Endothelial cell of umbilical vein (primary cell): ENCODE measurements at regions not wholly inside any gene's neighbourhood (a gene's known extent, or its start where the extent isn't known, plus 50 kb on each side); places are given as distances from the start of the nearest gene placed in this dataset.

Source experiments
- BruUV-seq: library from RNA; stranded (reverse); fragments of 400-500 nt; replicated peaks from 2 replicates; lab custom pipeline; 2021; lab: Mats Ljungman, UMichigan
- CTCF ChIA-PET: fragments of 300-600, 350-600 bp; sonication (Branson Sonifier 250); formaldehyde crosslinking; loops from one replicate; lab custom pipeline; 2021; ENCODE audit warnings: antibody characterized with exemption, inconsistent platforms; lab: Charles Lee
- POLR2A ChIA-PET: fragments of 300-600, 350-600 bp; sonication (Branson Sonifier 250); formaldehyde crosslinking; loops from one replicate; lab custom pipeline; 2021; ENCODE audit warnings: antibody characterized with exemption, inconsistent platforms; lab: Charles Lee
- DNase-seq: peaks from one replicate; pipeline ENCODE4 v3.0.0-alpha.2; 2011; ENCODE audit warnings: low read depth, low spot score
- FAIRE-seq: peaks from 2 replicates; lab custom pipeline; 2011; peaks lifted over from hg19 to GRCh38; lab: Jason Lieb, UNC
- H2AFZ ChIP-seq: 2 replicates; pipeline ENCODE4 v1.6.0; 2012; ENCODE audit warnings: low read depth, low read length, control low read depth, inconsistent platforms
- H3K27ac ChIP-seq: 2 replicates; pipeline ENCODE4 v1.5.1; 2011; ENCODE audit warnings: low read depth, mild to moderate bottlenecking, control low read depth, low read length, moderate library complexity; ENCODE audit not compliant: insufficient read depth
- H3K27me3 ChIP-seq, 2 experiments: 2 replicates each; pipeline versions ENCODE4 v1.6.0 to v1.6.1; 2011; ENCODE audit warnings: low read length in 2 of 2, mixed read lengths in 1 of 2; ENCODE audit not compliant: control insufficient read depth in 2 of 2, insufficient read depth in 2 of 2
- H3K36me3 ChIP-seq, 2 experiments: 2 replicates in 1 of 2; 3 replicates in 1 of 2; pipeline ENCODE4 v1.5.1; 2011; ENCODE audit warnings: low read length in 2 of 2, mild to moderate bottlenecking in 1 of 2, moderate library complexity in 1 of 2; ENCODE audit not compliant: control insufficient read depth in 2 of 2, insufficient read depth in 2 of 2; ENCODE audit errors: extremely low read depth in 1 of 2
- H3K4me1 ChIP-seq: 3 replicates; pipeline ENCODE4 v1.5.1; 2011; ENCODE audit warnings: mild to moderate bottlenecking, low read length; ENCODE audit not compliant: control insufficient read depth, insufficient read depth; ENCODE audit errors: extremely low read depth
- H3K4me2 ChIP-seq: 2 replicates; pipeline ENCODE4 v1.6.1; 2011; ENCODE audit warnings: low read length, control low read depth, mixed read lengths; ENCODE audit not compliant: insufficient read depth
- H3K4me3 ChIP-seq, 3 experiments: fragments of 200-600 bp in 1 of 3; sonication (generic), shearing (Covaris generic) in 1 of 3; replicated peaks in 1 of 3; 2 replicates each; pipeline ENCODE4 v1.5.1; 2011 to 2016; ENCODE audit warnings: control low read depth in 3 of 3, low read length in 3 of 3, mild to moderate bottlenecking in 2 of 3, inconsistent platforms in 1 of 3, low read depth in 1 of 3, moderate library complexity in 1 of 3; ENCODE audit not compliant: insufficient read depth in 1 of 3
- H3K79me2 ChIP-seq: 2 replicates; pipeline ENCODE4 v1.6.0; 2012; ENCODE audit warnings: low read length, inconsistent platforms; ENCODE audit not compliant: control insufficient read depth, insufficient read depth
- H3K9ac ChIP-seq: replicated peaks from 2 replicates; pipeline ENCODE3; 2011; ENCODE audit warnings: low read length, control low read depth; ENCODE audit not compliant: insufficient read depth; ENCODE audit errors: extremely low read depth
- H3K9me1 ChIP-seq: replicated peaks from 3 replicates; pipeline ENCODE4 v1.6.0; 2011; ENCODE audit warnings: mild to moderate bottlenecking, low read length; ENCODE audit not compliant: control insufficient read depth, insufficient read depth; ENCODE audit errors: extremely low read depth
- H3K9me3 ChIP-seq: replicated peaks from 2 replicates; pipeline ENCODE4 v1.5.1; 2012; ENCODE audit warnings: low read length, inconsistent platforms; ENCODE audit not compliant: control insufficient read depth, insufficient read depth
- H4K20me1 ChIP-seq: replicated peaks from 2 replicates; pipeline ENCODE3; 2011; ENCODE audit warnings: mild to moderate bottlenecking, low read length; ENCODE audit not compliant: control insufficient read depth, insufficient read depth; ENCODE audit errors: extremely low read depth
- EZH2 ChIP-seq: IDR thresholded peaks from 2 replicates; pipeline ENCODE4 v1.6.1; 2012; ENCODE audit warnings: borderline replicate concordance, low read depth, mild to moderate bottlenecking, moderate library complexity, low read length, inconsistent platforms; ENCODE audit not compliant: severe bottlenecking
- FOS ChIP-seq: IDR thresholded peaks from 2 replicates; pipeline ENCODE4 v1.6.1; 2011; ENCODE audit warnings: mild to moderate bottlenecking, low read length, moderate library complexity, borderline replicate concordance; ENCODE audit not compliant: insufficient read depth
- GATA2 ChIP-seq: IDR thresholded peaks from 2 replicates; pipeline ENCODE4 v1.7.0; 2011; ENCODE audit warnings: low read depth, mild to moderate bottlenecking, moderate library complexity, mixed read lengths, low read length; ENCODE audit not compliant: insufficient read length, insufficient read depth
- JUN ChIP-seq: IDR thresholded peaks from 2 replicates; pipeline ENCODE4 v1.6.1; 2011; ENCODE audit warnings: borderline replicate concordance, low read depth; ENCODE audit not compliant: insufficient read length, insufficient read depth
- MYC ChIP-seq: IDR thresholded peaks from one replicate; pipeline ENCODE4 v1.6.1; 2011; ENCODE audit warnings: mild to moderate bottlenecking, low read depth, low read length
- POLR2A ChIP-seq: IDR thresholded peaks from 2 replicates; pipeline ENCODE4 v1.6.1; 2012; ENCODE audit warnings: low read depth, mild to moderate bottlenecking, control low read depth, low read length
- POLR2AphosphoS5 ChIP-seq: IDR thresholded peaks from 2 replicates; pipeline ENCODE4 v1.6.1; 2012; ENCODE audit warnings: low read depth, mild to moderate bottlenecking, control low read depth, low read length, moderate library complexity; ENCODE audit not compliant: insufficient read depth
- dilution Hi-C: fragments of 300-500 bp; cut with MboI; formaldehyde crosslinking; loops from one replicate; pipeline ENCODE4 v1.15.0; 2019; ENCODE audit warnings: low sequenced_read_pairs; ENCODE audit not compliant: extremely low pct_ligation_motif_present
- intact Hi-C: fragments of 100-400 bp; cut with micrococcal nuclease; formaldehyde crosslinking; loops from one replicate; pipeline ENCODE4 v1.10.0; 2022
- TF ChIP-seq, protein P1 (sequence below): IDR thresholded peaks from 2 replicates; pipeline ENCODE4 v1.6.1; 2011; ENCODE audit not compliant: insufficient read depth, insufficient read length
- TF ChIP-seq, protein P2 (sequence below), 2 donors: IDR thresholded peaks; 1 replicate in 1 of 2; 2 replicates in 1 of 2; pipeline ENCODE4 v1.5.1; 2011; ENCODE audit warnings: low read length in 2 of 2, mild to moderate bottlenecking in 2 of 2, moderate library complexity in 2 of 2, control low read depth in 1 of 2, inconsistent platforms in 1 of 2, low read depth in 1 of 2; ENCODE audit not compliant: insufficient read depth in 1 of 2; ENCODE audit errors: extremely low read depth in 1 of 2

DNA sequence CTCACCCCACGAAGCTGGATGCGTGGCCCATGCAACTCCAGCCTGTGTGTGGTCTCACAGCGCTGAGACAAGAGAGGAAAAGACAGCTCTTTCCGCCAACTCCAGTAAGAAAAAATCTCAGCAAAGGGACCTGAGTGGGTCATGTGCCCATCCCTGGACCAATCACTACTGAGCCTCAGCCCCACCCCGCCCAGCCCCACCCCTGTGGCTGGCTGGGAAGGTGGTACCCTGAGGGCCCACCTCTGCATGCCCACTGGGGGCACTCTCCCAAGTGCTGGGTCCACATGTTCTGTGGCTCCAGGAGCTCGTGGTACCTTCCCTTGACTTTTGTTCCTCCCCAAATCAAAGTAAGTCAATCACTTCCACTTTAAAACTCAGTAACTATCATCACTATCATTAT lies 105.1 kb upstream of the SMIM23 start:
- H3K79me2 ChIP-seq, result no peaks in the 10 kb centered on the region
- H3K4me3 ChIP-seq, result no peak overlapping the region
- dilution Hi-C loops (no loop called here), intact Hi-C loops (no loop called here)
- no peak for FAIRE-seq
- H3K9ac ChIP-seq, result no peak overlapping the region
- no peaks in the 10 kb centered on the region for H3K27me3 ChIP-seq
- no peaks in the 10 kb centered on the region for H3K36me3 ChIP-seq
- no peaks in the 10 kb centered on the region for H4K20me1 ChIP-seq
- no peak overlapping the region for H2AFZ ChIP-seq
- no peaks in the 10 kb centered on the region for H3K9me3 ChIP-seq
- DNase-seq, result no peak
- no peak overlapping the region for H3K4me2 ChIP-seq
- no peaks in the 10 kb centered on the region for H3K9me1 ChIP-seq
- TF ChIP-seq JUN, result no peak
- TF ChIP-seq, protein P1, sequence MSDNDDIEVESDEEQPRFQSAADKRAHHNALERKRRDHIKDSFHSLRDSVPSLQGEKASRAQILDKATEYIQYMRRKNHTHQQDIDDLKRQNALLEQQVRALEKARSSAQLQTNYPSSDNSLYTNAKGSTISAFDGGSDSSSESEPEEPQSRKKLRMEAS, result no peak
- no peak for TF ChIP-seq EZH2
- TF ChIP-seq POLR2AphosphoS5, result no peak
- TF ChIP-seq, protein P2, sequence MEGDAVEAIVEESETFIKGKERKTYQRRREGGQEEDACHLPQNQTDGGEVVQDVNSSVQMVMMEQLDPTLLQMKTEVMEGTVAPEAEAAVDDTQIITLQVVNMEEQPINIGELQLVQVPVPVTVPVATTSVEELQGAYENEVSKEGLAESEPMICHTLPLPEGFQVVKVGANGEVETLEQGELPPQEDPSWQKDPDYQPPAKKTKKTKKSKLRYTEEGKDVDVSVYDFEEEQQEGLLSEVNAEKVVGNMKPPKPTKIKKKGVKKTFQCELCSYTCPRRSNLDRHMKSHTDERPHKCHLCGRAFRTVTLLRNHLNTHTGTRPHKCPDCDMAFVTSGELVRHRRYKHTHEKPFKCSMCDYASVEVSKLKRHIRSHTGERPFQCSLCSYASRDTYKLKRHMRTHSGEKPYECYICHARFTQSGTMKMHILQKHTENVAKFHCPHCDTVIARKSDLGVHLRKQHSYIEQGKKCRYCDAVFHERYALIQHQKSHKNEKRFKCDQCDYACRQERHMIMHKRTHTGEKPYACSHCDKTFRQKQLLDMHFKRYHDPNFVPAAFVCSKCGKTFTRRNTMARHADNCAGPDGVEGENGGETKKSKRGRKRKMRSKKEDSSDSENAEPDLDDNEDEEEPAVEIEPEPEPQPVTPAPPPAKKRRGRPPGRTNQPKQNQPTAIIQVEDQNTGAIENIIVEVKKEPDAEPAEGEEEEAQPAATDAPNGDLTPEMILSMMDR (IDR thresholded peaks at IDR 0.05; ENCODE audit: extremely low read depth in 1 of 2, insufficient read depth in 1 of 2, low read depth in 1 of 2, low read length in 2 of 2), result no peak
- no peak for TF ChIP-seq POLR2A
- TF ChIP-seq GATA2, result no peak
- TF ChIP-seq MYC, result no peak
- no peak for TF ChIP-seq FOS
- ChIA-PET CTCF (interaction anchor here (1.0 to 3.3 kb wide), 6 partner anchors 9 to 261 kb away, joined by 3 to 18 read pairs (median 4); partner anchors contain the start of gene FGF18), POLR2A (interaction anchor here (1.3 kb wide), 1 partner anchor 12 kb away, joined by 4 read pairs; no protein-coding TSS in a partner anchor)
- BruUV-seq, result no TSS peak
- H3K27ac ChIP-seq, result no peak overlapping the region
- H3K4me1 ChIP-seq, result peaks cover 8% of the 10 kb centered on the region
